ENCODE measurements at regions not wholly inside any gene's neighbourhood (a gene's known extent, or its start where the extent isn't known, plus 50 kb on each side); places are given as distances from the start of the nearest gene placed in this dataset.
A peak's percentile ranks its signal among the peaks of the same experiment; 100 is the strongest.

GRCh38 chr9:129359916-129360536 is 182.0 kb upstream of the IER5L start:
- WGBS = 53% methylated on average over 12 of the region's 12 CpGs
- no peak overlapping the region for H3K27ac ChIP-seq (ENCODE audit: low read depth)
- no peaks in the 10 kb centered on the region for H3K4me1 ChIP-seq (ENCODE audit: insufficient read depth)
- H3K4me3 ChIP-seq (ENCODE audit: low read depth, low read length) = no peak overlapping the region
- DNase-seq (ENCODE audit: extremely low spot score) = no peak
- H3K36me3 ChIP-seq (ENCODE audit: insufficient read depth) = no peaks in the 10 kb centered on the region

- Histone ChIP-seq H3K27ac (ENCODE audit: low read depth) (no peak overlapping the region), H3K4me3 (ENCODE audit: low read depth, low read length) (no peak overlapping the region), H3K4me1 (ENCODE audit: insufficient read depth) (no peaks in the 10 kb centered on the region), H3K36me3 (ENCODE audit: insufficient read depth) (no peaks in the 10 kb centered on the region)
- DNase-seq (ENCODE audit: extremely low spot score) = no peak
- WGBS = 89% methylated on average over 15 of the region's 15 CpGs
Observed at GRCh38 chr9:129359162-129359811, 181.2 kb upstream of the IER5L start.

GRCh38 chr9:129358621-129359154 is 180.6 kb upstream of the IER5L start:
- Histone ChIP-seq H3K36me3 (ENCODE audit: insufficient read depth) (no peaks in the 10 kb centered on the region), H3K4me1 (ENCODE audit: insufficient read depth) (no peaks in the 10 kb centered on the region), H3K27ac (ENCODE audit: low read depth) (no peak overlapping the region), H3K4me3 (ENCODE audit: low read depth, low read length) (no peak overlapping the region)
- 83% methylated on average over 12 of the region's 12 CpGs for WGBS
- DNase-seq (ENCODE audit: extremely low spot score) = no peak

- Histone ChIP-seq H3K27ac (ENCODE audit: low read depth) (no peak overlapping the region), H3K4me1 (ENCODE audit: insufficient read depth) (no peaks in the 10 kb centered on the region), H3K4me3 (ENCODE audit: low read depth, low read length) (no peak overlapping the region), H3K36me3 (ENCODE audit: insufficient read depth) (no peaks in the 10 kb centered on the region)
- WGBS = 67% methylated on average over 6 of the region's 6 CpGs
- no peak for DNase-seq (ENCODE audit: extremely low spot score)
Observed at GRCh38 chr9:129357773-129358245, 179.7 kb upstream of the IER5L start.

GRCh38 chr9:129356871-129357772 is 179.1 kb upstream of the IER5L start:
- WGBS = 89% methylated on average over 18 of the region's 18 CpGs
- H3K36me3 ChIP-seq (ENCODE audit: insufficient read depth) = no peaks in the 10 kb centered on the region
- H3K4me1 ChIP-seq (ENCODE audit: insufficient read depth) = no peaks in the 10 kb centered on the region
- no peak overlapping the region for H3K4me3 ChIP-seq (ENCODE audit: low read depth, low read length)
- DNase-seq (ENCODE audit: extremely low spot score) = no peak
- H3K27ac ChIP-seq (ENCODE audit: low read depth) = no peak overlapping the region

- no peaks in the 10 kb centered on the region for H3K4me1 ChIP-seq (ENCODE audit: insufficient read depth)
- WGBS = 95% methylated on average over 5 of the region's 5 CpGs
Observed at GRCh38 chr9:129355631-129356030, 177.6 kb upstream of the IER5L start.

GRCh38 chr9:129354498-129354897 is 176.4 kb upstream of the IER5L start:
- no peak overlapping the region for H3K27ac ChIP-seq (ENCODE audit: low read depth)
- no peaks in the 10 kb centered on the region for H3K4me1 ChIP-seq (ENCODE audit: insufficient read depth)
- WGBS = 96% methylated on average over 7 of the region's 7 CpGs

More at GRCh38 chr9:129355631-129356030, 177.6 kb upstream of the IER5L start:
- no peak for DNase-seq (ENCODE audit: extremely low spot score)
- no peak overlapping the region for H3K4me3 ChIP-seq (ENCODE audit: low read depth, low read length)
- H3K27ac ChIP-seq (ENCODE audit: low read depth) = no peak overlapping the region
- no peaks in the 10 kb centered on the region for H3K36me3 ChIP-seq (ENCODE audit: insufficient read depth)

GRCh38 chr9:129353697-129354336 is 175.8 kb upstream of the IER5L start:
- DNase-seq (ENCODE audit: extremely low spot score) = no peak
- no peaks in the 10 kb centered on the region for H3K4me1 ChIP-seq (ENCODE audit: insufficient read depth)
- no peaks in the 10 kb centered on the region for H3K36me3 ChIP-seq (ENCODE audit: insufficient read depth)
- 68% methylated on average over 12 of the region's 12 CpGs for WGBS
- H3K4me3 ChIP-seq (ENCODE audit: low read depth, low read length) = no peak overlapping the region
- H3K27ac ChIP-seq (ENCODE audit: low read depth) = peak overlapping the region; percentile 55

More at GRCh38 chr9:129354498-129354897, 176.4 kb upstream of the IER5L start:
- Histone ChIP-seq H3K36me3 (ENCODE audit: insufficient read depth) (no peaks in the 10 kb centered on the region), H3K4me3 (ENCODE audit: low read depth, low read length) (no peak overlapping the region)
- no peak for DNase-seq (ENCODE audit: extremely low spot score)

GRCh38 chr9:129352146-129352865 is 174.2 kb upstream of the IER5L start:
- Histone ChIP-seq H3K4me3 (ENCODE audit: low read depth, low read length) (peak overlapping the region; percentile 32), H3K4me1 (ENCODE audit: insufficient read depth) (no peaks in the 10 kb centered on the region), H3K36me3 (ENCODE audit: insufficient read depth) (no peaks in the 10 kb centered on the region), H3K27ac (ENCODE audit: low read depth) (peak overlapping the region; percentile 88)
- DNase-seq (ENCODE audit: extremely low spot score) = no peak
- WGBS = 8% methylated on average over 49 of the region's 49 CpGs

- Histone ChIP-seq H3K4me1 (ENCODE audit: insufficient read depth) (no peaks in the 10 kb centered on the region), H3K36me3 (ENCODE audit: insufficient read depth) (no peaks in the 10 kb centered on the region)
- DNase-seq (ENCODE audit: extremely low spot score) = no peak
Observed at GRCh38 chr9:129351642-129352145, 173.6 kb upstream of the IER5L start.

GRCh38 chr9:129351058-129351641 is 173.1 kb upstream of the IER5L start:
- H3K4me1 ChIP-seq (ENCODE audit: insufficient read depth) = no peaks in the 10 kb centered on the region
- H3K4me3 ChIP-seq (ENCODE audit: low read depth, low read length) = no peak overlapping the region

More at GRCh38 chr9:129351642-129352145, 173.6 kb upstream of the IER5L start:
- 4% methylated on average over 19 of the region's 19 CpGs for WGBS
- Histone ChIP-seq H3K4me3 (ENCODE audit: low read depth, low read length) (peak overlapping the region; percentile 32), H3K27ac (ENCODE audit: low read depth) (peak overlapping the region; percentile 88)

More at GRCh38 chr9:129351058-129351641, 173.1 kb upstream of the IER5L start:
- no peaks in the 10 kb centered on the region for H3K36me3 ChIP-seq (ENCODE audit: insufficient read depth)
- WGBS = 21% methylated on average over 14 of the region's 14 CpGs
- peak overlapping the region; percentile 38 for H3K27ac ChIP-seq (ENCODE audit: low read depth)
- no peak for DNase-seq (ENCODE audit: extremely low spot score)

All from urinary bladder (tissue), 3 donors.